ENCODE measurements at regions not wholly inside any gene's neighbourhood (a gene's known extent, or its start where the extent isn't known, plus 50 kb on each side); places are given as distances from the start of the nearest gene placed in this dataset.
"Not testable (repeated sequence)": the region's sequence is repeated elsewhere in the genome, so short reads cannot be mapped to it uniquely, and the experiment has no call there.

- peak; percentile 20 for DNase-seq (ENCODE audit: low read depth)
Measured at GRCh38 chr5:42949348-42950115, 90.6 kb downstream of the ANXA2R start.

- DNase-seq (ENCODE audit: low read depth): no peak
Measured at GRCh38 chr5:42948961-42949347, 91.2 kb downstream of the ANXA2R start.

DNA sequence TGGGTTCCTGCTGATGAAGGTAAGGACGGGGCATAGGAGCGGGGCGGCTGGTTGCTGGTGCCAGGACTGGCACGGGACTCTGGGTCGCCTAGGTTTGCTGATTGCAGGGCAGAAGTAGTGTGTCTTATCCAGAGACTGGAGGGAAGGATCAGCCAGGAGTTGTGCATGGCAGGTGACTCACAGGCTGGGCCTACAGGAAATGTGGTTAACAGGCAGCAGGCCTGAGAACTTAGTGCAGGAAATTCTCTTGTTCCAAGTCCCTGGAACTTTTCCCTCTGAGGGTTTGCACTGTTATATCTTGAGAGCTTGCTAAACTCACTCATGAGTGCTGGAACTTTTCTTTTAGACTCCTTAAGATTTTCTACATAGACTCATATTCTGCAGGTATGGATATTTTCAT is 95.1 kb downstream of the ANXA2R start:
- DNase-seq (ENCODE audit: low read depth): peak; percentile 78

- DNase-seq (ENCODE audit: low read depth): no peak
Measured at GRCh38 chr5:42943931-42944631, 96.0 kb downstream of the ANXA2R start.

DNA sequence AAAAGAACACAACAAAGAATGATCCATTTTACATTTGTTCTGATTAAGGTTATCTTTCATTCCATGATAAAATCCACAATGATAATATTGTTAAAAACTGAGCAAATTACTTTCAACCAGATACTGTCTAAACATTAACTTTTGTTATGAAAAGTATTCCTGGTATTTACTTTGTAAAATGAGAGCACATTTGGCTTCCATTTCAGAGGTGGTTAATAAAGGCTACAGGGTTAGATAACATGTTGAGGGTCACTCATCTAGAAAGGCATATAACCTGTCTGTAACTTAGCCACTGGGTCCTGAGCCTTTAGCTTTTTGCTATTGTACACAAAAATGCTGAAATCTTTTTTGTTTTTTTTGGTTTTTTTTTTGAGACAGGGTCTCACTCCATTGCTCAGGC is 99.3 kb downstream of the ANXA2R start:
- no peak for DNase-seq (ENCODE audit: low read depth)

DNA sequence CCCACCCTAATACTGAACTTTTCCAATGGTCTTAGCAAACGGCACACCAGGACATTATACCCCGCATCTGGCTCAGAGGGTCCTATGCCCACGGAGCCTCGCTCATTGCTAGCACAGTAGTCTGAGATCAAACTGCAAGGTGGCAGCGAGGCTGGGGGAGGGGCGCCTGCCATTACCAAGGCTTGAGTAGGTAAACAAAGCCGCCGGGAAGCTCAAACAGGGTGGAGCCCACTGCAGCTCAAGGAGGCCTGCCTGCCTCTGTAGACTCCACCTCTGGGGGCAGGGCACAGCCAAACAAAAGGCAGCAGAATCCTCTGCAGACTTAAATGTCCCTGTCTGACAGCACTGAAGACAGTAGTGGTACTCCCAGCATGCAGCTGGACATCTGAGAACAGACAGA is 108.1 kb downstream of the ANXA2R start:
- not testable (repeated sequence) for DNase-seq (ENCODE audit: low read depth)

- not testable (repeated sequence) for DNase-seq (ENCODE audit: low read depth)
Measured at GRCh38 chr5:42931451-42931850, 108.7 kb downstream of the ANXA2R start.

DNA sequence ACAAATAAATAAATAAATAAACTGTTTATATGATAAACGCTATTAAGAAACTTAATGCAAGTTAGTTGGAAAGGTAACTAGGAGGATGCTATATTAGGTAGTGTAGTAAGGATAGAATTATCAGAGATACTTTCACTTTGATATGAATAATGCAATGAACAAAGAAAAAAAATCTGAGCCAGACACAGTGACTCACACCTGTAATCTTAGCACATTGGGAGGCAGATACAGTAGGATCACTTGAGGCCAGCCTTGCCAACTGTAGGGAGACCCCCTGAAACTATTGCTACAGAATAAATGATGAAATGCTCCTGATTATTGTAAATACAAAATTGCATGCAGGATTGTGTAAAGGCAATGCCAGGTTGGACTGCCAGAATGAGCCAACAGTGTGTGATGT is 109.2 kb downstream of the ANXA2R start:
- DNase-seq (ENCODE audit: low read depth): no peak

GRCh38 chr5:42929871-42930270 is 110.2 kb downstream of the ANXA2R start:
- no peak for DNase-seq (ENCODE audit: low read depth)

GRCh38 chr5:42927730-42928129 is 112.4 kb downstream of the ANXA2R start:
- DNase-seq (ENCODE audit: low read depth): no peak

DNA sequence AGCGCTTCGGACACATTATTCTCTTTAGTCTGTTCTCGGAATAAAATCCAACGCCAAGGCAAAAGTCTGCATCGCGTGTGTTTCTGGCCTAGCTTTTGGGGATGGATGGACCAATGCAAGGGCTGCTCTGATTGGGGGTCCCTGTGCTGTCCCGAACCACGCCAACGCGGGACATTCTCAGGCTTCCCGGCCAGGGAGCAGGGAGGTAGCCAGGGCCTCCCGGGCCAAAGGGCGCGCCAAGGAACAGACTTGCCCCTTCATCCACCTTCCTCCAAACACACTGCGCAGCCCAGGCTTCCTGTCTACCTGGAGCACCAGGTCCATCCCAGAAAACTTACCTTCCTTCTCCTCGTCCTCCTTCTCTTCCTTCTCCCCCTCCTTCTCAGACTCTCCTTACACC is 113.0 kb upstream of the SELENOP start:
- DNase-seq (ENCODE audit: low read depth): no peak

DNA sequence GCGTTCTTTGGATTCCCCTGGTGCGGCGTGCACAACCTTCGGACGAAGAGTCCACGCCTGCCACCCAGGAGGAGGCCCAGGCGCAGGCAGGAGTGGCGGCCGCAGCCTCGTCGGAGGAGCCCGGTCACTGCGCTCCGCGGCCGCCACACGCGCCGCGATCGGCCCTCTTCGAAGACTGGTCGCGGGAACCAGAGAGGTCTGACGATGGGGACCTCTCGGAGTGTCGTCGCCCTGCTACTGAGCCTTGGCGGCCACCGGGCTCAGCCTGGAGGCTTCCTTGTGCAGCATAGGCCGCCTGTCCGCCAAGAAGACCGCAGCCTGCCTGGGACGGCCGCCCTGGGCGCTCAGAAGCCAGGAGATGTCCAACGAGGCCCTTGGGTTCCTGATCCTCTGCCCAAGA is 112.5 kb upstream of the SELENOP start:
- no peak for DNase-seq (ENCODE audit: low read depth)

DNA sequence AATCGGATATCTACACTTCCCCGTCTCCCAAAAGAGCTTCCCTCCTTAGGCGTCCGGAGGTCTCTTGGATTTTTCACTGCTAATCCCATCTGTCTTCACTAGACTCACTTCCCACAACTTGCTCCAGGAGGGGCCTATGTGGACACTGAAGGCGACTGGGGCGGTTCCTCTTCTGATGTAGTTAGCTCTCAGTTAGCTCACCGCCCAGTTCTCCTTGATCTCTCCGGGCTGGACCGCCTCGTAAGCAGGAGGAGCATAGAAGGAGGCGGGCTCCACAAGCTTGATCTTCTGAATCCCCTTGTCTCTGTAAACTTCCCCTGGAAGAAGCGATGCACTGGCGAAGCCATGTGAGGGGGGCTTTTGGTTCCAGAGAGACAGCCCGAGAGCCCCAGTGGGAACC is 112.0 kb upstream of the SELENOP start:
- no peak for DNase-seq (ENCODE audit: low read depth)

GRCh38 chr5:42919600-42919999 is 107.9 kb upstream of the SELENOP start:
- no peak for DNase-seq (ENCODE audit: low read depth)

- DNase-seq (ENCODE audit: low read depth): no peak
Measured at GRCh38 chr5:42915306-42915866, 103.7 kb upstream of the SELENOP start.

GRCh38 chr5:42912184-42912798 is 100.6 kb upstream of the SELENOP start:
- peak; percentile 30 for DNase-seq (ENCODE audit: low read depth)

GRCh38 chr5:42908509-42909488 is 97.1 kb upstream of the SELENOP start:
- peak; percentile 77 for DNase-seq (ENCODE audit: low read depth)

DNA sequence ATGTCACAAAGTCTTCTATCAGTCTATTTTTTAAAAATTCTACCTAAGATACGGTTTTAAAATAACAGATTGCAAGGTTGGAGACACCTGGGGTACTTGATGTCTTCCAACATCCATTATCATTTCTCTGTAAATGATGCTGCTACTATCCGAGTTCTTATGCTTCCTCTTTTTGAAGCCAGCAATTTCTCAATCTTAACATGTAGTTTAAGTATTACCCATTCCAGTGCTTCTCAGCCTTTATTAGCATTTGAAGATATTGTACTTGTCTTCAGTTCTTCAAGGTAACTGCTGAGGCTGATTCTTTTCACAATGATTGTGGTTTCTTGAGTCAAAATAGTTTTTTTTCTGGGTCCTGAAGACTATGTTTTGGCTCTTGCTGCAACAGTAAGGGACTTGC is 96.4 kb upstream of the SELENOP start:
- DNase-seq (ENCODE audit: low read depth): no peak

- no peak for DNase-seq (ENCODE audit: low read depth)
Measured at GRCh38 chr5:42905827-42906226, 94.1 kb upstream of the SELENOP start.

GRCh38 chr5:42900734-42901133 is 89.0 kb upstream of the SELENOP start:
- no peak for DNase-seq (ENCODE audit: low read depth)

- no peak for DNase-seq (ENCODE audit: low read depth)
Measured at GRCh38 chr5:42898760-42899159, 87.1 kb upstream of the SELENOP start.

- DNase-seq (ENCODE audit: low read depth): no peak
Measured at GRCh38 chr5:42896523-42896922, 84.8 kb upstream of the SELENOP start.
